SJSA1 (cell line): ENCODE measurements at regions not wholly inside any gene's neighbourhood (a gene's known extent, or its start where the extent isn't known, plus 50 kb on each side); places are given as distances from the start of the nearest gene placed in this dataset.
"Not testable (repeated sequence)": the region's sequence is repeated elsewhere in the genome, so short reads cannot be mapped to it uniquely, and the experiment has no call there.

Experiments used
- DNase-seq, 2 experiments: peaks; one replicate each; pipeline ENCODE4 v3.0.0-alpha.2; 2015 to 2020; ENCODE audit warnings: low spot score in 2 of 2, low read depth in 1 of 2
- H3K27ac ChIP-seq: fragments of 250-450 bp; sonication (Bioruptor Pico); 2 replicates; pipeline ENCODE4 v1.5.1; 2020; ENCODE audit warnings: mild to moderate bottlenecking, moderate library complexity
- H3K27me3 ChIP-seq: fragments of 250-450 bp; sonication (Bioruptor Pico); replicated peaks from 2 replicates; pipeline ENCODE4 v1.5.1; 2020; ENCODE audit warnings: mild to moderate bottlenecking, moderate library complexity
- H3K36me3 ChIP-seq: fragments of 250-450 bp; sonication (Bioruptor Pico); 2 replicates; pipeline ENCODE4 v1.5.1; 2020; ENCODE audit warnings: mild to moderate bottlenecking
- H3K4me1 ChIP-seq: fragments of 250-450 bp; sonication (Bioruptor Pico); replicated peaks from 2 replicates; pipeline ENCODE4 v1.6.1; 2021; ENCODE audit warnings: mild to moderate bottlenecking
- H3K4me3 ChIP-seq: fragments of 250-450 bp; sonication (Bioruptor Pico); 2 replicates; pipeline ENCODE4 v1.5.1; 2020; ENCODE audit warnings: mild to moderate bottlenecking
- H3K9me3 ChIP-seq: fragments of 250-450 bp; sonication (Bioruptor Pico); replicated peaks from 2 replicates; pipeline ENCODE4 v1.5.1; 2020; ENCODE audit warnings: mild to moderate bottlenecking

GRCh38 chr16:27628943-27629462 is 79.1 kb downstream of the KATNIP start:
- not testable (repeated sequence) for H3K9me3 ChIP-seq, H3K36me3 ChIP-seq, H3K27ac ChIP-seq, DNase-seq, H3K4me1 ChIP-seq, H3K4me3 ChIP-seq, H3K27me3 ChIP-seq

- no peak overlapping the region for H3K27ac ChIP-seq
- H3K36me3 ChIP-seq = peaks cover 3% of the 10 kb centered on the region; the same call in 1 of the 2 replicates
- H3K4me3 ChIP-seq = no peak overlapping the region
- DNase-seq = no peak
- H3K4me1 ChIP-seq = no peaks in the 10 kb centered on the region
- no peaks in the 10 kb centered on the region for H3K9me3 ChIP-seq
- no peaks in the 10 kb centered on the region for H3K27me3 ChIP-seq
Observed at GRCh38 chr16:27632216-27632615, 82.3 kb downstream of the KATNIP start.

DNA sequence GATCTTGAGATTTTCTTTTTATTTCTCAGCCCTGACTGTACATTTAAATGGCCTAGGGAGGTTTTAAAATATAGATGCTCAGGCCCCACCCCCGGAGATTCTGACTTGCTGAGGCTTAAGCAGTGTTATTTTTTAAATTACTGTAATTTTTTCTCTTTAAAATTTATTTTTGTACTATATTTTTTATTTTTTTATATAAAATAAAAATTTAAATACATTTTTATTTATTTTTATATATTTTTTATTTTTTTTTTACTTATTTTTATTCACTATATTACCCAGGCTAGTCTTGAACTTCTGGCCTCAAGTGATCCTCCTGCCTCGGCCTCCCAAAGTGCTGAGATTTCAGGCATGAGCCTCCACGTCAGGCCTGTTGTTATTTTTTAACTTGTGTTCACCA is 83.3 kb downstream of the KATNIP start:
- H3K4me3 ChIP-seq = no peak overlapping the region
- no peaks in the 10 kb centered on the region for H3K4me1 ChIP-seq
- peaks cover 3% of the 10 kb centered on the region; the same call in 1 of the 2 replicates for H3K36me3 ChIP-seq
- no peaks in the 10 kb centered on the region for H3K9me3 ChIP-seq
- no peak for DNase-seq
- no peaks in the 10 kb centered on the region for H3K27me3 ChIP-seq
- no peak overlapping the region for H3K27ac ChIP-seq

GRCh38 chr16:27633721-27634120 is 83.8 kb downstream of the KATNIP start:
- Histone ChIP-seq H3K4me1 (no peaks in the 10 kb centered on the region), H3K36me3 (peaks cover 3% of the 10 kb centered on the region; the same call in 1 of the 2 replicates), H3K4me3 (no peak overlapping the region), H3K9me3 (no peaks in the 10 kb centered on the region), H3K27me3 (no peaks in the 10 kb centered on the region), H3K27ac (no peak overlapping the region)
- no peak for DNase-seq

DNA sequence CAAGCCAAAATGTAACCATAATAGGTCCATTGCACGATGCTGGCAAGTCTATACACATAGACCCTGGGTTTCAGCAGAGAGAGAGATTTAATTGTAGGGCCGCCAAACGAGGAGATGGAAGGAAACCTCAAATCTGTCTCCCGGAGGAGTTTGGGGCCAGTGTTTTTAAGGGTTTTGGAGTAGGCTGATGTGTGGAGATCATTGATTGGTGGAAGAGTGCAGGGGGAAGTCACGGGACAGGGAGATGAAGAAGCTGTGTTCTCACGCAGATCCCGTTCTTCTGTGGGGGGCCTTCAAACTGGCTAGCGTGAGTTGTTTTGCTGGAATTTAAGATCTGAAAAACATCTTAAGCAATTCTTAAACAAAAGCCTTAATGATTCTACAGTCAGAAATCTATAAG is 84.8 kb downstream of the KATNIP start:
- H3K27ac ChIP-seq = no peak overlapping the region
- no peaks in the 10 kb centered on the region for H3K4me1 ChIP-seq
- H3K27me3 ChIP-seq = no peaks in the 10 kb centered on the region
- H3K9me3 ChIP-seq = no peaks in the 10 kb centered on the region
- H3K36me3 ChIP-seq = peaks cover 3% of the 10 kb centered on the region; the same call in 1 of the 2 replicates
- DNase-seq = no peak
- H3K4me3 ChIP-seq = no peak overlapping the region

- H3K27ac ChIP-seq = no peak overlapping the region
- no peak for DNase-seq
- H3K27me3 ChIP-seq = no peaks in the 10 kb centered on the region
- H3K36me3 ChIP-seq = peaks cover 3% of the 10 kb centered on the region; the same call in 1 of the 2 replicates
- no peaks in the 10 kb centered on the region for H3K4me1 ChIP-seq
- H3K9me3 ChIP-seq = no peaks in the 10 kb centered on the region
- H3K4me3 ChIP-seq = no peak overlapping the region
Observed at GRCh38 chr16:27636453-27637240, 86.7 kb downstream of the KATNIP start.

DNA sequence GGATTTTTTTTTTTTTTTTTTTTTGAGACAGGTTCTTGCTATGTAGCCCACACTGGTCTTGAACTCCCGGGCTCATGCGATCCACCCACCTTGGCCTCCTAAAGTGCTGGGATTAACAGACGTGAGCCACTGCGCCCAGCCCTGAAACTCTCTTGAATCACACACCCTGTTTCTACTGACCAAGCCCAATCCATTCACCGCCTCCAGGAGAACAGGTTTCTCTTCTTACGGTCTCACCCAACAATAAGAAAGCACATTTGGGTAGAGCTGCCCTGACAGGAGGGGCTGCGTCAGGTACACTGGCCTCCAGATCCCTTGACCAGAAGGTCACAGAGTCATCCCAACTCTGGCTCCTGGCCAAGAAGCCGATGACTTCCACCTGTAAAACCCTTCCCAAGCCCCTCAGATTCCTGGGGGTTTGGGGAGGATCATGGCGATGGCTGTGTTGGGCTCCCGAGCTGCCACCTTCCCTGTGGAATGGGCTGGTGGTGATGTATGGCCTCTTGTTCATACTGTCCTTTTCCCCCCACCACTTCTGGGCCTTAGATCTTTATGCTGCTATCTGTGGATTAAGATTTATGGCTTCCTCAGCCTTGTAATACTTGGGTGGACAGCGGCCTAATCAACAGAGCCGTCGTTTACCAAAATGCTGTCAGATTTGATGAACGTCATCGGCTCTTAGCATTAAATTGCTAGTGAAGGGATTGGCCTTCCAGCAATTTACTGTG is 89.1 kb downstream of the KATNIP start:
- Histone ChIP-seq H3K9me3 (no peaks in the 10 kb centered on the region), H3K27me3 (no peaks in the 10 kb centered on the region), H3K36me3 (no peaks in the 10 kb centered on the region), H3K27ac (no peak overlapping the region), H3K4me3 (no peak overlapping the region), H3K4me1 (no peaks in the 10 kb centered on the region)
- no peak for DNase-seq

GRCh38 chr16:27639561-27640276 is 89.8 kb downstream of the KATNIP start:
- Histone ChIP-seq H3K27ac (no peak overlapping the region), H3K4me1 (no peaks in the 10 kb centered on the region), H3K4me3 (no peak overlapping the region), H3K9me3 (no peaks in the 10 kb centered on the region), H3K27me3 (no peaks in the 10 kb centered on the region), H3K36me3 (no peaks in the 10 kb centered on the region)
- peak in 1 of 2 experiments; percentile 38 for DNase-seq

DNA sequence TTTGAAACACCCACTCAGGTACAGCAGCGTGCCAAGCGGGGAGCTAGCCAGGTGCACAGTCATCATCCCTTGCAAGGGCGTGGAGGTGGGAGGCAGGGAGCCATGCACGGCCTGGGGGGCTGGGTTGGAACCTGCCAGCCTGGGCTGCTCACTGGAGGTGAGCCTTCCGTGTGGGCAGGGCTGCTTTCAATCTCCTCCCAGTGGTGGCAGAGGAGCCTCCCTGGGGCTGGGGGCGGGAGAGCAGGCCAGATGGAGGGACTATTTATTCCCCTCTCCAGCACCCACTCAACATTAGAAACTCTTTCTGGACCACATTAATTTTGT is 90.3 kb downstream of the KATNIP start:
- Histone ChIP-seq H3K9me3 (no peaks in the 10 kb centered on the region), H3K27me3 (no peaks in the 10 kb centered on the region), H3K36me3 (no peaks in the 10 kb centered on the region), H3K4me3 (no peak overlapping the region), H3K4me1 (no peaks in the 10 kb centered on the region), H3K27ac (no peak overlapping the region)
- no peak for DNase-seq

- Histone ChIP-seq H3K4me1 (no peaks in the 10 kb centered on the region), H3K9me3 (no peaks in the 10 kb centered on the region), H3K36me3 (no peaks in the 10 kb centered on the region), H3K27ac (no peak overlapping the region), H3K4me3 (no peak overlapping the region), H3K27me3 (no peaks in the 10 kb centered on the region)
- DNase-seq = no peak
Observed at GRCh38 chr16:27641260-27641659, 91.3 kb downstream of the KATNIP start.

DNA sequence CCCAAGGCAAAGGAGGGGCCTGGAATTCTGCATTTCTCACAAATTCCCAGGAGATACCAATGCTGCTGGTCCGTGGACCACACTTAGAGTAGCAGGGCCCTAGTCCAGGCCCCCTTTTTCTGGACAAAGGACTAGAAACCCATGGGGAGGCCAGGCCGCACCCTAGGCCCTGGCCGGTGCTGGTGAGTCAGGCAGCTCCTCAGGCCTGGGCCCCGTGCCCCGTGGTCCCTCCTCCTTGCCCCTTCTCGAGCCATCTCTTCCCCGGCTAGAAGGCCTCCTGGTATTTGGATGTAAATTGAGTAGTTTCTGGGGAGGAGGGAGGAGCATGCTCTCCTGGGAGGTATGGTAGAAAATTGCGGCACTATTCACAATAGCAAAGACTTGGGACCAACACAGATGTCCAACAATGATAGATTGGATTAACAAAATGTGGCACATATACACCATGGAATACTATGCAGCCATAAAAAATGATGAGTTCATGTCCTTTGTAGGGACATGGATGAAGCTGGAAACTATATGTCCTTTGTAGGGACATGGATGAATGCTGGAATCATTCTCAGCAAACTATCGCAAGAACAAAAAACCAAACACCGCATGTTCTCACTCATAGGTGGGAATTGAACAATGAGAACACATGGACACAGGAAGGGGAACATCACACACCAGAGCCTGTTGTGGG is 91.9 kb downstream of the KATNIP start:
- not testable (repeated sequence) for DNase-seq, H3K9me3 ChIP-seq, H3K4me3 ChIP-seq, H3K27me3 ChIP-seq, H3K4me1 ChIP-seq, H3K36me3 ChIP-seq, H3K27ac ChIP-seq

GRCh38 chr16:27642756-27643155 is 92.8 kb downstream of the KATNIP start:
- H3K4me3 ChIP-seq = no peak overlapping the region
- H3K36me3 ChIP-seq = no peaks in the 10 kb centered on the region
- no peak for DNase-seq
- no peaks in the 10 kb centered on the region for H3K9me3 ChIP-seq
- no peak overlapping the region for H3K27ac ChIP-seq
- no peaks in the 10 kb centered on the region for H3K27me3 ChIP-seq
- H3K4me1 ChIP-seq = no peaks in the 10 kb centered on the region

GRCh38 chr16:27644165-27644564 is 94.2 kb downstream of the KATNIP start:
- Histone ChIP-seq H3K4me1 (no peaks in the 10 kb centered on the region), H3K9me3 (no peaks in the 10 kb centered on the region), H3K27me3 (no peaks in the 10 kb centered on the region), H3K4me3 (no peak overlapping the region), H3K36me3 (no peaks in the 10 kb centered on the region), H3K27ac (no peak overlapping the region)
- no peak for DNase-seq
